ENCODE measurements at regions not wholly inside any gene's neighbourhood (a gene's known extent, or its start where the extent isn't known, plus 50 kb on each side); places are given as distances from the start of the nearest gene placed in this dataset.

- TF ChIP-seq CTCF (IDR thresholded peaks at IDR 0.05) (no peak), SIN3A (IDR thresholded peaks at IDR 0.05; ENCODE audit: borderline replicate concordance, insufficient read depth, low read depth, low read length) (no peak), TCF7L2 (IDR thresholded peaks at IDR 0.05; ENCODE audit: low read depth, low read length) (no peak)
Observed at GRCh38 chr11:37630866-37631265, 1032.8 kb upstream of the RAG2 start.

Data from Panc1 (cell line).